GM19395 (cell line): ENCODE measurements at regions not wholly inside any gene's neighbourhood (a gene's known extent, or its start where the extent isn't known, plus 50 kb on each side); places are given as distances from the start of the nearest gene placed in this dataset.

Experiments used
- ATAC-seq: cut with Tn5 transposase; IDR thresholded peaks from one replicate; pipeline ENCODE4 v1.9.1; 2021; ENCODE audit warnings: mild to moderate bottlenecking, moderate library complexity; ENCODE audit not compliant: unreplicated experiment

DNA sequence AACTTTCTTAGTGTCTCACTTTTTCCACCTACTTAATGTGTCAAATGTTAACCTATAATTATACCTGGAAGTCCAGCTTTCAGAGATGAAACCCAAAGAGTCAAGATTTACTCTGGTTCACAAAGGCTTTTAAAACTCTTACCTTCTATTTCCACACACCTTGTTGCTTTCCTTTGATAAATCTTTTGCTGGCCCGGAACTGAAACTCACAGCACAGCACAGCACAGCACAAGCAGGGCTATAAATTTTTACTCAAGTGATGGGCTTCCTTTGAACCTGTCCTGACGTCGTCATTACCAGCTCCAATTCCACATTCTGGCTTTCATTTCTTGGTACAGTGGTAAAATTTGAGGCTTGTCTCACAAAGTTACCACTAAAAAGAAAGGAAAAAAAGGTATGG, 861.0 kb downstream of the SORCS3 start:
- ATAC-seq: no peak

DNA sequence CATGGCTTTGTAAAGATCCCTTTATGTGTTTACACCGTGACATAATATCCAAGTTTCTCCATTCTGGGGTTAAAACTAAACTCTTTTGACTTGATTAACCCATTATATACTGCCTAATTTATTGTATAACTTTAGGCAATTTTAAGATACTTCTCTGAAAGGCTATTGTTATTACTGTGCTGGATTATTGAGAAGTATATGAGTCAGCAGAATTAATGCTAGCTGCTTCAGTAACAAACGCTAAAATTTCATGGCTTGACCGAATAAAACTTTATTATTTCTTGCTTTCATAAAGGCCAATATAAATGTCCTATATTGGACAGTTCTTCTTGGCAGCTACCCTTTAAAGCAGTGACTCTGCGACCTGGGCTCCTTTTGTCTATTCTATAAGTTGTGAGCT, 853.9 kb downstream of the SORCS3 start:
- no peak for ATAC-seq

DNA sequence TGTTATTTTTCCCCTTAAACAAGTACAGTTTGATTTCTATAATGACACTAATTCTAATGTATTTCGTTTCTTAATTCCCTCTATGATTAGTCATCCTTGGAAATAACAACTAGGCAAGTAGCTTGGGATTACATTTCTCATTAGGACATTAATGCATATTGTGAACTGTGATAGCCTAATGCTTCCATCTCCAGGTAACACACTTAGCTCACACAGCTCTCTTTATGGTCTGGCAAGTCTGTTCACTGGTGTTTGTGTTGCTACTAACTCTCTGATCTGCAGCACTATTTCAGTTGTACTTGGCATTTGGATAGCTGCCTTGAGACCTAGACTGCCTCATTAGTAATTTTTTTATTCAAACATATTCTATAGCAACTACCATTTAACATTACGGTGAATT, 853.2 kb downstream of the SORCS3 start:
- no peak for ATAC-seq

DNA sequence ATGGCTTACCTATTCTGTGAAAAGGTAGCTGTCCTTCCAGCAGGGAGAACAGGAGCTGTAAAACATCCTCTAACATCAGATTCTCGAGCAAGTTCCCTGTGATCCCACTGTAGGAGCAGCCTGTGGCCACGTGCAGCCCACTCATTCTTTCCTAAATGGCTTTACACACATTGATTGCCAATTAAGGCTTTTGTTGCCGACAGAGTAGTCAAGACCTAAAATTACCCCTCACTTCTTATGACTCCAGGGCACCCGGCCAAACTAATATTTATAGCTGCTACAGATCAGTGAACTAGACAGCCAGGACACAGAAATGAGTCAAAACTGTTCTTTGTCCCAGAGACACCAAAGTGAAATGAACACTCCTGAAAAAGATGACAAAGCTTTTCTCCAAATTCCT, 832.1 kb downstream of the SORCS3 start:
- ATAC-seq: no peak

DNA sequence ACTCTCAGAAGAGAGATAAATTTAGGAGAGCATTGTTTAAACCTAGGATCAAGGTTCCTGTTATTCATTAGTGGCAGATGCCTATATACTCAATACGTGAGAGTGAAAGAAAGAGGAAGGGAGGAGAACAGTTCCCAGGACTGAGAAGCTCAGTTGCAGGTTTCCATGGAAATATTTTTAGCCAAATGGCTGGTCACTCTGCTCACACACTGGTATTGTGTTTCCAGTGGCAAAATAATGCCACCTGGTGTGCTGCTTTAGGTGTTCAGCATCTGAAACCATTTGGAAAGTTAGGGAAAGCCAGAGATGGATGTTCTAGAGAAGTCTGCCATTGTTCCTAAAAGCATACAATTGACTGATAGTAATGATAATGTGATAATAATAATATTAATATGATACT, 827.7 kb downstream of the SORCS3 start:
- no peak for ATAC-seq

DNA sequence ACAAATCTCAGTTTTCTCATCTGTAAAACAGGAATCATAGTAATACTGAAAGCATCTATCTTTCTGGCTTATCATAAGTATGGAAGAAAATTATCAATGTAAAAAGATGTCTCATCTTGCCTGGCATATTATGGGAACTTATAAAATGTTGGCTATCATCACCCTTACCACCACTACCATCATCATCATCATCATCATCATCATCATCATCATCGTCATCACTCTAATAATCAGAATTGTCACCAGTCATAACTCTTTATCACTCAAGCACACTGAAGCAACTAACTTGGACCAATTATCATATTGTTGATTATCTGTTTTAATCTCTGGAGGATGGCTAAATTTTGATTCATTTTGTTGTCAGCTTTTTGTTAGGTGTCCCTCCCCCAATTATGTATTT, 825.4 kb downstream of the SORCS3 start:
- ATAC-seq: no peak

DNA sequence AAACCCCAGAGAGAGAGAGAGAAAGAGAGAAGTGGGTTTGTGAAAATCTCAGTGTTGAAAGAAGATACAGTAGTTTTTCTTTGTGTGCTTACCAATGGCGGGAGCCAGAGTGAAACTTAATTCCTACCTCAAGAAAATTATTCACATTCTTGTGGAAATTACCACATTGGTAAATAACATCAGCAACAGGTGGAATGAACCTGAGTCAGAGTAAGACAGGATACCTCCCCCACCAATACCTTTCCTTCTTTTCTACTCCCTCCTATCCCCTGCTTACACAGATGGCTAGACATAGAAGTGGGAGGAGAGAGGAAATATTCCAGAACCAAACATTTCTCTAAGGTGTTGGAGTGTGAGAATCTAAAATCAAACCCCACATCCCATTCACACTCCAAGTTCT, 793.9 kb downstream of the SORCS3 start:
- ATAC-seq: no peak

DNA sequence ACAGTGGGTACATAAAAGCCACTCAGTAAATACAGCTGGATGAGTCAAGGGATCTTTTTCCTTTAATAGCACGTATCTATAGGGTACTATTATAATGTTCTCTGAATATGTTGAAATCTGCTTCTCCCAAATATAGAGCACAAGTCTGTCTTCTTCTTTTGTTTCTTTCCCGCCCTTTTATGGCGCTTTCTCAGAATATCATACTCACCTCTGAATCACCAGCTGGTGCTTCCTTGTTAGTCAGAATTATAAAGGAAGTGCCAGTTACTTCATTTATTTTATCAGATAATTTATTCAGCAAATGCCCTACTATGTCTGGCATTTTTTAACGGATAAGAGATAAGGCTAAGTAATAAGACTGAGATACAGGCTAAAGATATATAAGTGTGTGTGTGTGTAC, 772.9 kb downstream of the SORCS3 start:
- ATAC-seq: no peak

DNA sequence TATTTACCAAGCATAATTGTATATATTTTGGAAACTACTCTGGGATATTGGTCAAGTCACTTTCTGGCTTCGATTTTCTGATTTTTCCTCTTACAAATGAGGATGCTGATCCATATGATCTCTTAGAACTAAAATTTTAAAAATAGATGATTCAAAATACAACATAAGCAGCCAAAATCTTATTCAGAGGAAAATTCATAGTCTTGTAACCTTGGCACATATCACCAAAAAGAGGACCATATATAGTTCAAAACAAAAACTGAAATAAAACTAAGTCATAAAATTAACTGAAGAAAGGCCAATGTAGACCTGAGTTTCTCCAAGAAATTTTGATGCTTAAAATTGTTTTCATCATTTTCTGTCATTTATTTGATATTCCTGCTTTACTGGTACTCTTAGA, 768.3 kb downstream of the SORCS3 start:
- ATAC-seq: no peak

DNA sequence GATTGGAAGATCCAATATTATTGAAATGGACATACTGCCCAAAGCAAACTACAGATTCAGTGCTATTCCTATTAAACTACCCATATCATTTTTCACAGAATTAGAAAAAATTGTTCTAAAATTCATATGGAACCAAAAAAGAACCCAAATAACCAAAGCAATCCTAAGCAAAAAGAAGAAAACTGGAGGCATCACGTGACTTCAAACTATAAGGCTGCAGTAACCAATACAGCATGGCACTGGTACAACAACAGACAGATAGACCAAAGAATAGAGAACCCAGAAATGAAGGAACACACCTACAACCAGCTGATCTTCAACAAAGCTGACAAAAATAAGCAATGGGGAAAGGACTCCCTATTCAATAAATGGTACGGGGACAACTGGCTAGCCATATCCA, 765.4 kb downstream of the SORCS3 start:
- no peak for ATAC-seq

DNA sequence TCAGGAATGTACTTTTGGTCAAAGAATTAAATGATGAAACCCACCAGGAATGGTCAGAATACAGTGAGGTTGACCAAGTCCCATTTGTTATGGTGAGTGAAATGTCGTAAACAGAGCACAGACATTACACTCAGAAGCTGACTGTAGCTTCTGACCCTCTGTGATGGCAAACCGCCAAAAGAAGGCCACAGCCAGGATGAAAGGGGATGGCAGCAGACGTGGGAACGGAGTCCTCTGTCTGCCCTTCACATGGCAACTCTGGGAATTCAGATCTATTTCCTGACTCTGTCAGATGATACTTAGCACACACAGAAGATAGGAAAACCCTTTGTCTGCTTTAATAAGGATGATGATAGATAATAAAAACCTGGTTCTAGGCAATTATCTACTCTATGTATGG, 757.1 kb downstream of the SORCS3 start:
- ATAC-seq: no peak

DNA sequence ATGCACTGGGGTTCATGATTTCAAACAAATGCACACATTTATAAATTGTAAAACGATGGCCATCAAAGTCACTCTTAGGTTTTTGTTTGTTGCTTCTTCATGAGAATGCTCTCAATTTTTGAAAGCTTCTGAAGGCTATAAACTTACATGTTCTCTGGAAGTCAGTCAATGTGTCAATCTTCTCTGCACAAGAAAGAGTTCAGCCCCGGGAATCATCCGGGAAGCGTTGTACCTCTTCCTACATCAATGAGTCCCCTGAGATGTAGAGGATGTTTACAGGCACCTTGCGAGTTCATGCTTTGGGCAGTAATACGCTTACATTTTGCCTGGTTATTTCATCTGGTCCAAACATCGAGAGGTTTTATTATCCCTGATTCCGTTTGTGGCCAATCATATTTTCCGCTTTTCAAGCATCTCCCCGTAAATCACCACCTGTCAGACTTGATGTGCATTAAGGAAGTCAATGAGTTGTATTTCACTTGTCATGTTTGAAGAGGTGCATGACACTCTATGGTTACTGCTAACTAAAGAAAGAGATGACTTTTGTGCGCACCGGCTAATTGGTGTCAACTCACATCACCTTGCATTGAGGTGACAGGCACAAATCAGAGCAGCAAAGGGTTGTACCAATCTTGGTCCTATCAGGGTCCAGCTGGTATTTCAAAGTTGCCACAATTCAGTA, 750.7 kb downstream of the SORCS3 start:
- ATAC-seq: no peak

DNA sequence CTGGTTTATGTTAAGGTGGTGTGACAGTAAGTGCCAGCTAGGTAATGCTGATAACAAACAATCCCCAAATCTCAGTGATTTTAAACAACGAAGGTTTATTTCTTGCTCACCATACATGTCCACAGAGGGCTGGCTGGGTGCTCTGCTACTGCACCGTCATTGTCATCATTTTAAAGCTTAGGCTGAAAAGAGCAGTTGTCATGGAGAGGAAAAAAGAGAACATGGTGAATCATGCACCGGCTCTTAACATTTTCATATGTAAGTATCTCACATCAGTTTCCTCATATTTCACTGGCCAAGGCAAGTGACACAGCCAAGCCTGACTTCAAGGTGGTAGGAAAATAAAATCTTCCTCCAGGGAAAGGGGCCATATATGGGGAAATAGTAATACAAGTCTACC, 746.9 kb downstream of the SORCS3 start:
- ATAC-seq: no peak

DNA sequence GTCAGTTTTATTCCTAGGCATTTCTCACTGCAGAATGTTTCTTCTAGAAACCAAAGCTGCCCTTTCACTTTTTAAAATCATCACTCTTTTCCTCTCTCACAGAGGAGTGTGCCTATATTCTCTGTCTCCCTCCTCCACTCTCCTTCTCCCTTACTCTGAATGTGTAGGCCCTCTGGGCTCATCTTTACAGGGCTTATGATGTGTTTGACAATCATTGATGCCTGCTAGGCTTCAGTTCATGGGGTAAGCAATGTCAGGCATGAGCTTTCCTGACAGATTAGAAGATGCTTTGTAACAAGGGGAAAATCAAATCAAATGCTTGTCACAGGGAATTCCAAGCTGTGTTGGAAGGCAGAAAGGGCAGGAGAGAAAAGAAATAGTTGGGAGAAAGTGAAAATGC, 742.9 kb downstream of the SORCS3 start:
- no peak for ATAC-seq

DNA sequence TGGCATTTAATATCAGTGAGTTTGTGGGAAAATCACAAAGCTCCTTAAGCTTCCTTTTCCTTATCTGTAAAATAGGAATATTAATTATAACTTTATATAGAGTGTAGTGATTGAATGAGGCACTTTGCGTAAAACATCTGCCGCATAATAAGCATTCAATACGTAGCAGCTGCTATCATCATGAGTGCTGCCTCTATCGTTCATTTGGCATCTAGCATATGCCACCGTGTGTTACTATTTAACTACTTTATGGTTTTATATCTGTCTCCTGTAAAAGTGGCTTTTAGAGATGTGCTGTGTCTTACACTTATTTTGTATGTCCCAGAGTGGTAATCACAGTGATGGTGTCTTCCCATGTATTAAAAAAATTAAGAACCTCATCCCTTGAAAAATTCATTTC, 729.6 kb downstream of the SORCS3 start:
- ATAC-seq: no peak

DNA sequence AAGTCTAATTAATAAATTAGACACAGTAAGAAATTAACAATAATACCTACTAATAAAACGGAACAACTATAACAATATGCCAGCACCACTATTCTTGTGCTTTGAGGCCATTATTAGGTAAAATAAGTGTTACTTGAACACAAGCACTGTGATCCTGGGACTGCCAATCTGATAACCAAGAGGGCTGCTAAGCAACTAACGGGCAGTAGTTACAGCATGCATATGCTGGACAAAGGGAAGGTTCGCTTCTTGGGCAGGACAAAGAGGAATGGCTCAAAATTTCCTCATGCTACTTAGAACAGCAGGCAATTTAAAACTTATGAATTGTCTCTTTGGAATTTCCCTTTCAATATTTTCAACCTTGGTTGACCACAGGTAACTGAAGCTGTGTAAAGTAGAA, 718.6 kb downstream of the SORCS3 start:
- ATAC-seq: no peak

DNA sequence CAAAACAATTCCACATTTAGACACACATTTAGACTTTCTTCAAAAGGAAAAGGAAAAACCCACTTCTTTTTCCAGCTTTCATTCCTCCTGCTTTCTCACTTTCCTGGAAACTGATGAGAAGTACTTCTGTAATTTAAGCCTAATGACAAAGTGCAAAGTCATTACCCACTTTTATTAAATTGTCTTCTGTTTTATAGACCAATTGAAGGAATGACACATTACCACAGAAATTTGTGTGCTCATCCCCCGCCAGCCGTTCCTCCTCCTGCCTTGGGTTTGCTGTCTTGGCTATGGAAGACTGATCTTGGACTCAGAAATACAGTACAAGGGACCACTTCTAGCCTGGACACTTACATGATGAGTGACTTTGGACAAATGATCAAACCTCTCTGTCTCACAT, 717.8 kb downstream of the SORCS3 start:
- ATAC-seq: no peak

DNA sequence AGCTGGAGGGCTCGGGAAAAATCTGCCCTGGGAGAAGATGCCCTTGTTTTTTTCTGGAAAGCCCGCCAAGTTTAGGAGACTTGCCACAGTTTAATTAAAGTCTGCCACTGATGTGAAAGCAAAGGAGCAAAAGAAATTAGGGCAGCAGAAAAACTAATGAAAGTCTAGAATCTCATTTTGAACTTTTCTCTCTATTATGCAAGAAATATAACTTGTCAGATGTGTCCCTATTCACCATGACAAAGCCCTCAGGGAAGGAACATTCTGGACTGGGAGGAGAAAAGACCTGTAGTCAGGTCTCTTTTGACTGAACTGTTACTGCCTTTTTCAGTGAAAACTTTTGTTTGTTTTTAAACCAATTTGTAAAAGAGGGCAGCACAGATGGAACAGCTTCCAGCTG, 715.5 kb downstream of the SORCS3 start:
- ATAC-seq: no peak

DNA sequence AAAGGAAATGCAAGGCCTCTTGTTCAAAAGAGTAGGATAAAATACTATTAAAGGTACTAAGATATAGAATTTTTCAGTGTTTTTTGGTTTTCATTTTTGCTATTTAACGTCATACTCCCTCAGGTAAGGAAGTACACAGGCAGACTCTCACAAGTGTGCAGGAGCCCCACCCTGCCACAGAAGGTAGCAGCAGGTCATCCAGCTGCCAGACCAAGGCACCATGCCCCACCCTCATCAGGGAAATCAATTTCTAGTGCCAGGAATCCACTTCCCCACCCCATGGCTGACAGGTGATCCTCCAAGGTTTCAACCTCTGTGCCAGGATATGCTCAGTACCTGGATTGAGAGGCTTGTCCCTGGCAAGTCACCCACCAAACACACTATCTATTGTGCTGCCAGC, 712.9 kb downstream of the SORCS3 start:
- ATAC-seq: no peak

DNA sequence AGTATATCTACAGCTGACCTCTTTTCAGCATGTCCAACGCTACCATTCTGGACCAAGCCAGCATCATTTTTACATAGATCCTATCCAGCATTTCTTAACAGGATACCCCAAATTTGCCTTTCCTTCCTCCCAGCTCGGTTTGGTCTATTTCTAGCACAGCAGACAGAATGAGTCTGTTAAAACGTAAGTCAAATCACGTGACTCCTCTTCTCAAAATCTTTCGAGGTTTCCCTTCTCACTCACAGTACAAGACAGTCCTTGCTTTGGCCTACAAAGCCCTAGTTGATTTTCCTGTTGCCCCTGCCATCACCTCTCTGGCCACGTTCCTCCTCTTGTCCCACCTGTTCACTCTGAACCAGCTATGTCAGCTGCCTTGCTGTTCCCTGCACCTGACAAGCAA, 711.7 kb downstream of the SORCS3 start:
- no peak for ATAC-seq

DNA sequence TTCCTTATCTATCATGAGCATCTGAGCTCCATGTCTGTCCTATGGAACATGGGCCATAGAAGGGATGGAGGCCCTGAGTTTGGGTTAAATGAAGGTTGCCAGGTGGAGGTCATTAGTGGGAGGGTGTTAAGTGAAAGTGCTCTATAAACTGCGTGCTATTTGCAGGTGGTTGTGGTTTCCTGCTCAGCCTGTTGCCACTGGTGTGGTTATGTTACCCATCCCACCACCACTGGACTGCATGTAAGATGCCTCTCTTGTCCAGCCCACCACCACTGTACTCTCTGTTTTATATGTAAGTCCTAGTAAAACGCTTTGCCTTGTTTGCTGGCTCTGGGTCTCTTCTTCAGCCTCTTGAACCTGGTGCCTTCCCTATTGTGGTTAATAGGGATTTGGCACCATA, 711.2 kb downstream of the SORCS3 start:
- no peak for ATAC-seq

DNA sequence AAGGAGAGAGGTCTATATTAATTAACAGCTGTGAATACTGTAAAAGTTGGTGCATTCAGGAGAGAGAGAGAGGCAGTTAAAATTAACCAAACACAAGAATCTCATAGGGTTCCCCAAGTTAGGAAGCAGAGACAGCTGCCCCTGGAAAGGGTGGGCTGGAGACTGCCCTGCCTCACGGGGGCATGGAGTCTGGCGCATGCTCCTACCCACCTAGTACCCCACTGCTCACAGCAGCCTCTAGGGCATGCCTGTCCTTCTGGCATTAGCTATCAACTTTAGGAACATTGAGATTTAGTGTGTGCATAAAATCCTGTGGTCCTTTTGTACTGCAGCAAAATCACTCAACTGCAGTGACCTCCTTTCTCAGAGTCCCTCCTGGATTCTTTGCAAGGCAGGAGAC, 710.1 kb downstream of the SORCS3 start:
- ATAC-seq: no peak

DNA sequence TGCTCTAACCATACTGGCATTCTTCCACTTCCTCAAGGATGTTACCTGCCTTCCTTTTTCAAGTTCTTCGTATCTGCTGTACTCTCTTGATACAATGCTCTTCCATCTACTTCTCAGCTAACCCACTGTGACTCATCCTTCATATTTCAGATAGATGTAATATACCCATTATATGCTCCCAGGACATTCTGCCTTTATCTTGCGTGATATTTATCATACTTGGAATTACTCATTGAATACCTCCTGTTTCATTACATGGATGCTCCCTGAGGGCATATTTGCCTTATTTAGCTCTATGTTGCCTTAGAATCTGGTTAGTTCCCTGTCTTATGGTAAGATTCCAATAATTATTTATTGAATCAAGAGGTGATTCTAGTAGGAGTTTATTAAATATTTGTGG, 706.4 kb downstream of the SORCS3 start:
- ATAC-seq: no peak

DNA sequence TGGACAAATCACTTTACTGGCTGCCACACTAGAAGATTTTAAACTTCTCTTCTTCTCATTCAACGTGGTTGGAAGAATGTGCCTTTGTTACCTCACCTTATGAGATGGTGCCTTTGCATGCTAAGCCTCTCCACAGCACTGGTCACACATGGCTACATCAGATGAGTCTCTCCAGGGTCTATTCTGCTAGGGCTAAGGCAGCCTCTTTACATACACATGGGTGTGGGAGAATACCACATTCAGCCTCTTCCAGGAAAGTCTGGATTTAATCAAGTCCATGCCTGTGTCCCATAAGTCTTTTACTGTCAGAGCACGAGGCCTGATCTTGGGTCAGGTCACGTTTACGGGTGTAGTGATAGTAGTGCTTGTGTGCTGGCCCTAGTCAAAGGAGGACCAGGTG, 701.5 kb downstream of the SORCS3 start:
- no peak for ATAC-seq
